GM12878 (cell line): ENCODE measurements at regions not wholly inside any gene's neighbourhood (a gene's known extent, or its start where the extent isn't known, plus 50 kb on each side); places are given as distances from the start of the nearest gene placed in this dataset.

Experiments
- CBFB ChIP-seq: IDR thresholded peaks from 2 replicates; pipeline ENCODE4 v1.6.1; 2016; ENCODE audit warnings: antibody characterized with exemption, low read depth
- CUX1 ChIP-seq: IDR thresholded peaks from 2 replicates; pipeline ENCODE4 v1.6.1; 2012; ENCODE audit warnings: improper control_type of control experiment, low read depth, low read length; ENCODE audit not compliant: insufficient replicate concordance
- HDAC2 ChIP-seq: fragments of 200-600 bp; sonication (generic); IDR thresholded peaks from 2 replicates; pipeline ENCODE4 v1.6.1; 2017
- MAX ChIP-seq: IDR thresholded peaks from 2 replicates; pipeline ENCODE4 v1.6.1; 2012; ENCODE audit warnings: low read depth, low read length, improper control_type of control experiment
- SKIL ChIP-seq: fragments of 450-650 bp; IDR thresholded peaks from 2 replicates; pipeline ENCODE4 v1.6.1; 2017; ENCODE audit warnings: mild to moderate bottlenecking, low read depth, inconsistent platforms; ENCODE audit not compliant: poor library complexity, severe bottlenecking
- TCF7 ChIP-seq: IDR thresholded peaks from 2 replicates; pipeline ENCODE4 v1.6.1; 2014; ENCODE audit warnings: antibody characterized with exemption, borderline replicate concordance
- ZNF687 ChIP-seq: fragments of 450-650 bp; IDR thresholded peaks from 2 replicates; pipeline ENCODE4 v1.6.1; 2017; ENCODE audit warnings: mild to moderate bottlenecking, moderate library complexity

- TF ChIP-seq ZNF687, result no peak
- TF ChIP-seq HDAC2, result no peak
- no peak for TF ChIP-seq TCF7
- no peak for TF ChIP-seq CBFB
- TF ChIP-seq MAX, result no peak
- no peak for TF ChIP-seq SKIL
- no peak for TF ChIP-seq CUX1
Measured at GRCh38 chrX:131862321-131862720, 160.8 kb upstream of the STK26 start (continued).
